CD1c-positive myeloid dendritic cell (primary cell): ENCODE measurements at regions not wholly inside any gene's neighbourhood (a gene's known extent, or its start where the extent isn't known, plus 50 kb on each side); places are given as distances from the start of the nearest gene placed in this dataset.
"Not testable (repeated sequence)": the region's sequence is repeated elsewhere in the genome, so short reads cannot be mapped to it uniquely, and the experiment has no call there.

Experiments
- DNase-seq: peaks from one replicate; pipeline ENCODE4 v3.0.0-alpha.2; 2016; ENCODE audit errors: extremely low spot score

GRCh38 chr16:70014915-70015314 lies 63.8 kb downstream of the CLEC18A start:
- not testable (repeated sequence) for DNase-seq

GRCh38 chr16:70016751-70017150 lies 65.6 kb downstream of the CLEC18A start:
- DNase-seq = peak; percentile 6

- DNase-seq = peak; percentile 13
Observed at GRCh38 chr16:70018254-70018653, 67.1 kb downstream of the CLEC18A start.

GRCh38 chr16:70023207-70023606 lies 72.1 kb downstream of the CLEC18A start:
- DNase-seq = not testable (repeated sequence)

GRCh38 chr16:70023956-70024355 lies 72.8 kb downstream of the CLEC18A start:
- DNase-seq = not testable (repeated sequence)

- peak; percentile 23 for DNase-seq
Observed at GRCh38 chr16:70026165-70026854, 75.2 kb downstream of the CLEC18A start.

- DNase-seq = not testable (repeated sequence)
Observed at GRCh38 chr16:70032906-70033305, 81.2 kb upstream of the PDPR start.

GRCh38 chr16:70037913-70038312 lies 76.2 kb upstream of the PDPR start:
- DNase-seq = not testable (repeated sequence)

- not testable (repeated sequence) for DNase-seq
Observed at GRCh38 chr16:70040554-70040953, 73.6 kb upstream of the PDPR start.

- not testable (repeated sequence) for DNase-seq
Observed at GRCh38 chr16:70043538-70044067, 70.5 kb upstream of the PDPR start.

GRCh38 chr16:70046560-70046959 lies 67.6 kb upstream of the PDPR start:
- DNase-seq = not testable (repeated sequence)

GRCh38 chr16:70048083-70048482 lies 66.0 kb upstream of the PDPR start:
- not testable (repeated sequence) for DNase-seq

- not testable (repeated sequence) for DNase-seq
Observed at GRCh38 chr16:70058056-70058455, 56.1 kb upstream of the PDPR start.

GRCh38 chr16:70059429-70059828 lies 54.7 kb upstream of the PDPR start:
- not testable (repeated sequence) for DNase-seq

GRCh38 chr16:70060521-70061027 lies 53.6 kb upstream of the PDPR start:
- not testable (repeated sequence) for DNase-seq

GRCh38 chr16:70061671-70062218 lies 52.4 kb upstream of the PDPR start:
- not testable (repeated sequence) for DNase-seq

GRCh38 chr16:70062947-70063346 lies 51.2 kb upstream of the PDPR start:
- DNase-seq = not testable (repeated sequence)
